IMR-90 (cell line): ENCODE measurements at regions not wholly inside any gene's neighbourhood (a gene's known extent, or its start where the extent isn't known, plus 50 kb on each side); places are given as distances from the start of the nearest gene placed in this dataset.

Experiments
- ATAC-seq: fragments of 200-7000 bp; cut with Tn5 transposase; 2 replicates; pipeline ENCODE4 v1.9.1; 2020; ENCODE audit warnings: low read depth, mild to moderate bottlenecking, moderate library complexity
- BruUV-seq: library from RNA; stranded (reverse); fragments of 400-500 nt; replicated peaks from 2 replicates; lab custom pipeline; 2021; lab: Mats Ljungman, UMichigan
- CTCF ChIA-PET: fragments of 300-600 bp; formaldehyde crosslinking; extraction: SDS; loops from one replicate; lab custom pipeline; 2021; ENCODE audit warnings: antibody characterized with exemption; lab: Yijun Ruan, JAX
- POLR2A ChIA-PET: fragments of 300-600 bp; sonication (Branson Sonifier 250); formaldehyde crosslinking; loops from one replicate; lab custom pipeline; 2022; ENCODE audit warnings: antibody characterized with exemption; ENCODE audit not compliant: unreplicated experiment; lab: Charles Lee
- DNase-seq: peaks from one replicate; pipeline ENCODE4 v3.0.0; 2013
- H2AFZ ChIP-seq: replicated peaks from 2 replicates; pipeline ENCODE3; 2013; ENCODE audit warnings: low read length, mild to moderate bottlenecking; ENCODE audit not compliant: poor library complexity
- H2AK5ac ChIP-seq: 2 replicates; pipeline ENCODE4 v1.6.1; 2013; ENCODE audit warnings: low read depth, low read length, inconsistent platforms
- H2AK9ac ChIP-seq: replicated peaks from 2 replicates; pipeline ENCODE3; 2013; ENCODE audit warnings: mild to moderate bottlenecking, low read depth, low read length, moderate library complexity; ENCODE audit not compliant: poor library complexity
- H2BK120ac ChIP-seq: 2 replicates; pipeline ENCODE4 v1.6.1; 2013; ENCODE audit warnings: low read depth, low read length, inconsistent platforms
- H2BK15ac ChIP-seq: 3 replicates; pipeline ENCODE4 v1.6.1; 2013; ENCODE audit warnings: low read depth, low read length, inconsistent platforms
- H2BK20ac ChIP-seq: 2 replicates; pipeline ENCODE4 v1.6.1; 2013; ENCODE audit warnings: low read depth, mild to moderate bottlenecking, inconsistent platforms, low read length, moderate library complexity
- H2BK5ac ChIP-seq: 2 replicates; pipeline ENCODE4 v1.6.1; 2013; ENCODE audit warnings: mild to moderate bottlenecking, low read depth, low read length, inconsistent platforms; ENCODE audit not compliant: poor library complexity, severe bottlenecking
- H3K14ac ChIP-seq: replicated peaks from 2 replicates; pipeline ENCODE4 v1.6.1; 2013; ENCODE audit warnings: low read depth, low read length, inconsistent platforms
- H3K18ac ChIP-seq: 2 replicates; pipeline ENCODE4 v1.6.1; 2013; ENCODE audit warnings: low read depth, low read length, control low read depth
- H3K23ac ChIP-seq: 2 replicates; pipeline ENCODE4 v1.6.1; 2013; ENCODE audit warnings: low read depth, low read length, inconsistent platforms
- H3K27ac ChIP-seq: 2 replicates; pipeline ENCODE4 v1.5.1; 2013; ENCODE audit warnings: mild to moderate bottlenecking, control low read depth, low read length; ENCODE audit not compliant: insufficient read depth
- H3K27me3 ChIP-seq: 2 replicates; pipeline ENCODE4 v1.6.1; 2013; ENCODE audit warnings: low read length; ENCODE audit not compliant: control insufficient read depth, insufficient read depth
- H3K36me3 ChIP-seq: 2 replicates; pipeline ENCODE4 v1.6.1; 2013; ENCODE audit warnings: low read length, mixed read lengths; ENCODE audit not compliant: control insufficient read depth, insufficient read depth
- H3K4ac ChIP-seq: 2 replicates; pipeline ENCODE4 v1.6.1; 2013; ENCODE audit warnings: low read depth, low read length, inconsistent platforms
- H3K4me1 ChIP-seq: 2 replicates; pipeline ENCODE4 v1.6.1; 2013; ENCODE audit warnings: low read length, mixed read lengths; ENCODE audit not compliant: control insufficient read depth, insufficient read depth
- H3K4me2 ChIP-seq: 2 replicates; pipeline ENCODE4 v1.6.1; 2013; ENCODE audit warnings: low read depth, mild to moderate bottlenecking, control low read depth, low read length, moderate library complexity
- H3K4me3 ChIP-seq: 2 replicates; pipeline ENCODE4 v1.5.1; 2013; ENCODE audit warnings: low read depth, mild to moderate bottlenecking, control low read depth, low read length, moderate library complexity; ENCODE audit not compliant: insufficient read depth
- H3K56ac ChIP-seq: 2 replicates; pipeline ENCODE4 v1.6.1; 2013; ENCODE audit warnings: low read length, inconsistent platforms; ENCODE audit not compliant: insufficient read depth; ENCODE audit errors: extremely low read depth
- H3K79me1 ChIP-seq, 2 experiments: 2 replicates each; pipeline ENCODE4 v1.6.1; 2013; ENCODE audit warnings: low read length in 2 of 2, inconsistent platforms in 1 of 2, low read depth in 1 of 2
- H3K9ac ChIP-seq: 2 replicates; pipeline ENCODE4 v1.6.1; 2013; ENCODE audit warnings: low read depth, low read length, control low read depth
- H3K9me1 ChIP-seq: 2 replicates; pipeline ENCODE4 v1.6.1; 2013; ENCODE audit warnings: low read length, inconsistent platforms; ENCODE audit not compliant: insufficient read depth
- H3K9me3 ChIP-seq: 2 replicates; pipeline ENCODE4 v1.6.1; 2013; ENCODE audit warnings: low read length; ENCODE audit not compliant: control insufficient read depth, insufficient read depth
- H4K20me1 ChIP-seq: 2 replicates; pipeline ENCODE4 v1.6.1; 2013; ENCODE audit warnings: low read length, inconsistent platforms; ENCODE audit not compliant: insufficient read depth
- H4K5ac ChIP-seq: 2 replicates; pipeline ENCODE4 v1.6.1; 2013; ENCODE audit warnings: mild to moderate bottlenecking, low read depth, low read length, control low read depth
- H4K8ac ChIP-seq, 2 experiments: 2 replicates each; pipeline ENCODE4 v1.6.1; 2013; ENCODE audit warnings: low read depth in 2 of 2, low read length in 2 of 2, control low read depth in 1 of 2, inconsistent platforms in 1 of 2
- H4K91ac ChIP-seq: 2 replicates; pipeline ENCODE4 v1.6.1; 2013; ENCODE audit warnings: low read depth, low read length, inconsistent platforms; ENCODE audit not compliant: insufficient read depth
- BHLHE40 ChIP-seq: fragments of 150-350 bp; IDR thresholded peaks from 2 replicates; pipeline ENCODE4 v1.6.1; 2016; ENCODE audit warnings: mild to moderate bottlenecking, low read depth, low read length
- CEBPB ChIP-seq: IDR thresholded peaks from 2 replicates; pipeline ENCODE4 v1.6.1; 2012; ENCODE audit warnings: low read depth, low read length, improper control_type of control experiment
- CHD1 ChIP-seq: IDR thresholded peaks from 2 replicates; pipeline ENCODE4 v1.6.1; 2012; ENCODE audit warnings: low read depth, low read length, improper control_type of control experiment
- CTCF ChIP-seq: conservative IDR thresholded peaks from 2 replicates; pipeline ENCODE4 v1.5.1; 2012; ENCODE audit warnings: mild to moderate bottlenecking, low read depth, low read length, improper control_type of control experiment
- ELK1 ChIP-seq: fragments of 150-350 bp; IDR thresholded peaks from 2 replicates; pipeline ENCODE4 v1.6.1; 2016; ENCODE audit warnings: low read depth, mild to moderate bottlenecking, low read length, moderate library complexity, borderline replicate concordance
- FOS ChIP-seq: fragments of 150-350 bp; IDR thresholded peaks from 2 replicates; pipeline ENCODE4 v1.6.1; 2016; ENCODE audit warnings: low read depth, low read length
- MAFK ChIP-seq: IDR thresholded peaks from 2 replicates; pipeline ENCODE4 v1.6.1; 2012; ENCODE audit warnings: low read depth, low read length, improper control_type of control experiment
- MAZ ChIP-seq: IDR thresholded peaks from 2 replicates; pipeline ENCODE4 v1.6.1; 2012; ENCODE audit warnings: low read depth, mild to moderate bottlenecking, low read length, improper control_type of control experiment, moderate library complexity, borderline replicate concordance
- MXI1 ChIP-seq: IDR thresholded peaks from 2 replicates; pipeline ENCODE4 v1.6.1; 2012; ENCODE audit warnings: low read depth, mild to moderate bottlenecking, low read length, moderate library complexity, borderline replicate concordance
- NFE2L2 ChIP-seq: fragments of 150-350 bp; IDR thresholded peaks from 2 replicates; pipeline ENCODE4 v1.6.1; 2016; ENCODE audit warnings: low read depth, mild to moderate bottlenecking, low read length
- POLR2A ChIP-seq: IDR thresholded peaks from 2 replicates; pipeline ENCODE4 v1.6.1; 2012; ENCODE audit warnings: mild to moderate bottlenecking, low read depth, low read length
- RAD21 ChIP-seq: IDR thresholded peaks from 2 replicates; pipeline ENCODE4 v1.6.1; 2012; ENCODE audit warnings: low read length, improper control_type of control experiment
- RCOR1 ChIP-seq: IDR thresholded peaks from 2 replicates; pipeline ENCODE4 v1.6.1; 2012; ENCODE audit warnings: mild to moderate bottlenecking, low read length, improper control_type of control experiment; ENCODE audit not compliant: insufficient replicate concordance
- RFX5 ChIP-seq: IDR thresholded peaks from 2 replicates; pipeline ENCODE4 v1.8.0; 2012; ENCODE audit warnings: low read depth, mild to moderate bottlenecking, low read length, moderate library complexity
- SMC3 ChIP-seq: fragments of 150-350 bp; IDR thresholded peaks from 2 replicates; pipeline ENCODE4 v1.6.1; 2016; ENCODE audit warnings: low read depth, mild to moderate bottlenecking, antibody characterized with exemption, low read length, moderate library complexity
- USF2 ChIP-seq: fragments of 150-350 bp; IDR thresholded peaks from 2 replicates; pipeline ENCODE4 v1.6.1; 2017; ENCODE audit warnings: mild to moderate bottlenecking, antibody characterized with exemption, low read length, low read depth
- dilution Hi-C: fragments of 300-500 bp; cut with HindIII; formaldehyde crosslinking; loops from one replicate; pipeline ENCODE4 v1.14.3; 2018; ENCODE audit warnings: low sequenced_read_pairs; ENCODE audit not compliant: unreplicated experiment
- in situ Hi-C: fragments of 300-500 bp; cut with MboI; formaldehyde crosslinking; loops from 3 replicates; pipeline ENCODE4 v1.14.3; 2019; ENCODE audit warnings: low sequenced_read_pairs, inconsistent platforms, mixed read lengths
- intact Hi-C: fragments of 100-400 bp; cut with micrococcal nuclease; formaldehyde crosslinking; loops from 2 replicates; pipeline ENCODE4 v1.10.0; 2022

GRCh38 chr6:85971238-85971637 lies 328.6 kb upstream of the SYNCRIP start:
- ATAC-seq, result no peak
- H2AK5ac ChIP-seq, result no peak overlapping the region
- no peak overlapping the region for H2BK5ac ChIP-seq
- intact Hi-C loops, result no loop called here
- no peak overlapping the region for H2BK15ac ChIP-seq
- no peak overlapping the region for H3K18ac ChIP-seq
- H2AK9ac ChIP-seq, result no peak overlapping the region
- no peak for TF ChIP-seq MXI1
- TF ChIP-seq CHD1, result no peak
- TF ChIP-seq RAD21, result no peak
- TF ChIP-seq BHLHE40, result no peak
- TF ChIP-seq CEBPB, result no peak
- TF ChIP-seq POLR2A, result no peak
- no peak for TF ChIP-seq MAZ
- TF ChIP-seq CTCF, result no peak
- no peak for TF ChIP-seq USF2
- no peak for TF ChIP-seq MAFK
- TF ChIP-seq SMC3, result no peak
- TF ChIP-seq RCOR1, result no peak
- TF ChIP-seq NFE2L2, result no peak
- TF ChIP-seq RFX5, result no peak
- no peak for TF ChIP-seq FOS
- TF ChIP-seq ELK1, result no peak
- no peaks in the 10 kb centered on the region for H3K27me3 ChIP-seq
- POLR2A ChIA-PET, result no interaction called here
- H3K9me1 ChIP-seq, result no peaks in the 10 kb centered on the region
- no TSS peak for BruUV-seq
- no peak overlapping the region for H3K14ac ChIP-seq
- in situ Hi-C loops, result no loop called here
- dilution Hi-C loops, result no loop called here
- H4K91ac ChIP-seq, result no peak overlapping the region
- H3K27ac ChIP-seq, result no peak overlapping the region
- peaks cover 3% of the 10 kb centered on the region for H3K9me3 ChIP-seq
- H4K8ac ChIP-seq, result no peak overlapping the region
- no peak overlapping the region for H4K5ac ChIP-seq
- no peak overlapping the region for H3K4ac ChIP-seq
- no peak overlapping the region for H3K23ac ChIP-seq
- no peak overlapping the region for H3K56ac ChIP-seq
- no peak overlapping the region for H3K4me2 ChIP-seq
- H3K36me3 ChIP-seq, result no peaks in the 10 kb centered on the region
- no peak overlapping the region for H3K9ac ChIP-seq
- no peak overlapping the region for H2BK120ac ChIP-seq
- H3K4me3 ChIP-seq, result no peak overlapping the region
- H4K20me1 ChIP-seq, result no peaks in the 10 kb centered on the region
- no peak overlapping the region for H2AFZ ChIP-seq
- H2BK20ac ChIP-seq, result no peak overlapping the region
- no peaks in the 10 kb centered on the region for H3K4me1 ChIP-seq
- DNase-seq, result no peak
- CTCF ChIA-PET, result no interaction called here
- H3K79me1 ChIP-seq, result no peaks in the 10 kb centered on the region
